ENCODE measurements at regions not wholly inside any gene's neighbourhood (a gene's known extent, or its start where the extent isn't known, plus 50 kb on each side); places are given as distances from the start of the nearest gene placed in this dataset.

DNA sequence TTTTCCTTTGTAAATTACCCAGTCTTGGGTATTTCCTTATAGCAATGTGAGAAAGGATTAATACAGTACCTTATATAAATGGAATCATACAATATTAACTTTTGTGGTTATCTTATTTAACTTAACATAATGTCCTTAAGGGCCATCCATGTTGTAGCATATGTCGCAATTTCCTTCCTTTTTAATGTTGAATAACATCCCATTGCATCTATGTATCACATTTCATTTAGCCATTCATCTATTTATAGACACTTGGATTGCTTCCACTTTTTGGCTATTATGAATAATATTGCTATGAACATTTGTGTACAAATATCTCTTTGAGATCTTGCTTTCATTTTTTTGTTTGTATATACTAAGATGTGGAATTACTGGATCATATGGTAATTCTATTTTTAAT is 342.2 kb downstream of the PDCD6IP start:
- ATAC-seq (ENCODE audit: low FRiP score) (no peak), DNase-seq (ENCODE audit: low spot score) (no peak)
- TF ChIP-seq, protein P1, sequence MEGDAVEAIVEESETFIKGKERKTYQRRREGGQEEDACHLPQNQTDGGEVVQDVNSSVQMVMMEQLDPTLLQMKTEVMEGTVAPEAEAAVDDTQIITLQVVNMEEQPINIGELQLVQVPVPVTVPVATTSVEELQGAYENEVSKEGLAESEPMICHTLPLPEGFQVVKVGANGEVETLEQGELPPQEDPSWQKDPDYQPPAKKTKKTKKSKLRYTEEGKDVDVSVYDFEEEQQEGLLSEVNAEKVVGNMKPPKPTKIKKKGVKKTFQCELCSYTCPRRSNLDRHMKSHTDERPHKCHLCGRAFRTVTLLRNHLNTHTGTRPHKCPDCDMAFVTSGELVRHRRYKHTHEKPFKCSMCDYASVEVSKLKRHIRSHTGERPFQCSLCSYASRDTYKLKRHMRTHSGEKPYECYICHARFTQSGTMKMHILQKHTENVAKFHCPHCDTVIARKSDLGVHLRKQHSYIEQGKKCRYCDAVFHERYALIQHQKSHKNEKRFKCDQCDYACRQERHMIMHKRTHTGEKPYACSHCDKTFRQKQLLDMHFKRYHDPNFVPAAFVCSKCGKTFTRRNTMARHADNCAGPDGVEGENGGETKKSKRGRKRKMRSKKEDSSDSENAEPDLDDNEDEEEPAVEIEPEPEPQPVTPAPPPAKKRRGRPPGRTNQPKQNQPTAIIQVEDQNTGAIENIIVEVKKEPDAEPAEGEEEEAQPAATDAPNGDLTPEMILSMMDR (IDR thresholded peaks at IDR 0.05): no peak

- ATAC-seq (ENCODE audit: low FRiP score): no peak
- no peak for DNase-seq (ENCODE audit: low spot score)
- TF ChIP-seq, protein P1 (IDR thresholded peaks at IDR 0.05): no peak
Observed at GRCh38 chr3:34141841-34142337, 343.5 kb downstream of the PDCD6IP start.

GRCh38 chr3:34145796-34146195 is 347.4 kb downstream of the PDCD6IP start:
- TF ChIP-seq, protein P1 (IDR thresholded peaks at IDR 0.05): no peak
- no peak for DNase-seq (ENCODE audit: low spot score)
- ATAC-seq (ENCODE audit: low FRiP score): no peak

DNA sequence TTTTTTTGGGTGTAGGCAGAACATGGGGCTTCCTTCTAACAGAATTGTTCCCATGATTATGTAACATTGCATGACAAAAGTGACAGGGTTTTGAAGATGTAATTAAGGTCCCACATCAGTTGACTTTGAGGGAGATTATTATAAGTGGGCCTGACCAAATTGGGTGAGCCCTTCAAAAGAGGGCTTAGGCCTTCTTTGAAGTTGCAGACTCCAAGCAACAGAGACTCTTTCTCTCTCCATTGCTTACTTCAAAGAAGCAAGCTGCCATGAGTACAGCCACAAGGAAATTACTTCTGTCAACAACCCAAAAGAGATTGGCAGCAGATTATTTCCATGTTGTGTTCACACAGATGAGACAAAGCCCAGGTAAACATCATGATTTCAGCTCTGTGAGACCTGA is 348.2 kb downstream of the PDCD6IP start:
- DNase-seq (ENCODE audit: low spot score) (no peak), ATAC-seq (ENCODE audit: low FRiP score) (no peak)
- TF ChIP-seq, protein P1 (IDR thresholded peaks at IDR 0.05): no peak

DNA sequence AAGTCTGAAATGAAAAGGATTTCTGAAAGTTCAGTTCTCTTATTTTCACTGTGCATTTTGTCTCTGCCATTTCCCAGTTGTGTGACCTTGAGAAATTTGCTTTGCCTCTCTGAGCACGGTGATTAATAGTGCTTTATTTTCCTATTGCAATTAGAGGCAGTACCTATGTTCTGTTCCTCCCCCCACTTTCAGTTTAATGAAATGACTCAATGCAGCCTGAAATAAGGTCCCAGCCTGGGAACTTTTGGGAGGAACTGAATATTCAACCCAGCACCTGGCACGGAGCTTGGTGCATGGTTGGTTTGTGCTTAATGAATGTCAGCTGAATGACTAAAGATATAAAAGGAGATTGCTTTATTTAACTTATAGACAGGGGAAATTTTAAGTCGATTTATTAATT is 352.6 kb downstream of the PDCD6IP start:
- TF ChIP-seq, protein P1 (IDR thresholded peaks at IDR 0.05): no peak
- no peak for DNase-seq (ENCODE audit: low spot score)
- no peak for ATAC-seq (ENCODE audit: low FRiP score)

- ATAC-seq (ENCODE audit: low FRiP score) (no peak), DNase-seq (ENCODE audit: low spot score) (no peak)
- TF ChIP-seq, protein P1 (IDR thresholded peaks at IDR 0.05): no peak
Observed at GRCh38 chr3:34152656-34153055, 354.2 kb downstream of the PDCD6IP start.

- TF ChIP-seq, protein P1 (IDR thresholded peaks at IDR 0.05): no peak
- no peak for ATAC-seq (ENCODE audit: low FRiP score)
- DNase-seq (ENCODE audit: low spot score): no peak
Observed at GRCh38 chr3:34155108-34155507, 356.7 kb downstream of the PDCD6IP start.

Measured in omental fat pad (tissue), 3 donors.